Inferior parietal cortex (tissue), 1 donor: ENCODE measurements at regions not wholly inside any gene's neighbourhood (a gene's known extent, or its start where the extent isn't known, plus 50 kb on each side); places are given as distances from the start of the nearest gene placed in this dataset.
A peak's percentile ranks its signal among the peaks of the same experiment; 100 is the strongest.
"Not testable (repeated sequence)": the region's sequence is repeated elsewhere in the genome, so short reads cannot be mapped to it uniquely, and the experiment has no call there.

Experiments used
- DNase-seq: peaks from one replicate; pipeline ENCODE4 v3.0.0-alpha.2; 2016; ENCODE audit errors: extremely low spot score

GRCh38 chr2:175353275-175353674 is 171.8 kb upstream of the ATP5MC3 start:
- DNase-seq, result no peak

GRCh38 chr2:175351512-175351911 is 170.0 kb upstream of the ATP5MC3 start:
- DNase-seq, result no peak

DNA sequence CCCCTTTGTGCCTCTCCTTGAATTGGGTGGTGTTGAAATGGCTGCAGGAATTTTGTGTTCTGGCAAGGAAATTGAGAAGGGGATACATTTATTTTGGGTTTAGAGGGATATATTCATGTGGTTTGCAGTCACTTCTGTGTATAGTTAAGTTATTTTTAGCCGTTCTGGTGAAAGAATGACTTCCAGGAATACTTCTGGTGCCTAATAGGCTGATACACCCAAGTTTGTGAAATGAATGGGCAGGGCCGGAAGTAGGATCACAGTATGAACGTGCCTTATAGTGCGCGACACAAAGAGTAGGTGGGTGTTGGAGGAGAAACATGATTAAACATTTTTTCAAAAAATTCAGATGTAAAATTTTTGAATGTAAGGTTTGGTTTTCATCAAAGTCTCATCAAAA is 168.6 kb upstream of the ATP5MC3 start:
- DNase-seq, result no peak

- no peak for DNase-seq
These were observed 160.6 kb upstream of the ATP5MC3 start for GRCh38 chr2:175342085-175342484.

GRCh38 chr2:175330195-175330594 is 148.7 kb upstream of the ATP5MC3 start:
- no peak for DNase-seq

GRCh38 chr2:175326801-175327200 is 145.3 kb upstream of the ATP5MC3 start:
- DNase-seq, result no peak

DNA sequence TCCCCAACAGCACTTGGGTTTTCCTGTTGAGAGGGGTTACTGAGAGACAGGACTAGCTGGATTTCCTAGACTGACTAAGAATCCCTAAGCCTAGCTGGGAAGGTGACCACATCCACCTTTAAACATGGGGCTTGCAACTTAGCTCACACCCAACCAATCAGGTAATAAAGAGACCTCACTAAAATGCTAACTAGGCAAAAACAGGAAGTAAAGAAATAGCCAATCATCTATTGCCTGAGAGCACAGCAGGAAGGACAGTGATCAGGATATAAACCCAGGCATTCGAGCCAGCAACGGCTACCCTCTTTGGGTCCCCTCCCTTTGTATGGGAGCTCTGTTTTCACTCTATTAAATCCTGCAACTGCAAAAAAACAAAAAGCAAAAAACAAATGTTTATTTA is 144.7 kb upstream of the ATP5MC3 start:
- DNase-seq, result not testable (repeated sequence)

GRCh38 chr2:175323162-175323561 is 141.7 kb upstream of the ATP5MC3 start:
- DNase-seq, result no peak

DNA sequence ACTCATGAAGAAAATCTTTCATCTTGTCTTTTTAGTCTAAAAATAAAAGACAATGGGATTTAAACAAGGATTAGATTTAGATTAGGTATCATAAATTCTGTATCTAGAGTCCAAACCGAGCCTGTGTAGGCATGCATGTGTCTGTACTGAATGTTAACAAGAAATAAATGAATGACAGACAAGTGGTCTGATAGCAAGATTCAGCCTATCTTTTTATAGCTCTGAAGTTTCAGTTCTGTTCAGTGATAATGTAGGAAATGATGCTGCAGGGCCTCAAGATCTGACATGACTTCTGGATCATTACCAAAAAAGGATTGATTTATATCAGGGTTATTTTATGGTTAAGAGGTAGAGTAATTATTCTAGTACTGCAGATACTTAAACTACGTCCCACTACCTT is 137.0 kb upstream of the ATP5MC3 start:
- no peak for DNase-seq

DNA sequence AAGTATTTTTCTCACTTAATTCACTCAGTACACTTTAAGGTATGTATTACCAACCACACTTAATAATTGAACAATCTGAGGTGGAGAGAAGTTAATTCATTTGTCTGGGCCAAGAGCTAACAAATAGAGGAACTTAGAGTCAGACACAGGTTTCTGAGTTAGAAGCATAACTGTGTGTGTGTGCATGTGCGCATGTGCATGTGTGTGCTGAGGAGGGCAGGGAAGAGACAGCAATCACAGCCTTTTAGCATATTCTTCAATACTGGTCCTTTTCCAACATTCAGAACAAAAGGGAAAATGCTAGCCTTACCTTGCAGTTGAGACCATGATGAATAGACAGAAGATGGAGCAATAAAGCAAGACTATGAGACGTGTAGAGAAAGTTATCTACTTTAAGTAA is 136.2 kb upstream of the ATP5MC3 start:
- no peak for DNase-seq

DNA sequence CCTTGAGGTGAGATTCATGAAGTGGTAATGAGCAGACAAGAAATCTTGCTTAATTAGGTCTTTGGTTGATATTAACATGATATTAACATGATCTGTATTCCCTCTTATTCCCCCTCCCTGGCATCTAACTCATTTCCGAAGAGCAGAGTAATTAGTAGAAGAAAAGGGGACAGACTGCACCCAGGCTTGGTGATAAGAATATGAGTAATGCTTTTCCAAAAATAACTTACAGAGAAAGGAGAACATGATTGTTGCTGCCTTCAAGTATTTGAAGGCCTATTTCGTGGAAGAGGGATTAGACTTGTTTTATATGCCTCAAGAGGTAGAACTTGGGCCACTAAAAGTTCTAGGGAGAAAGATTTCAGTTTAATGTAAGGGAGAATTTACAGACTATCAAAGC is 130.6 kb upstream of the ATP5MC3 start:
- peak; percentile 3 for DNase-seq

DNA sequence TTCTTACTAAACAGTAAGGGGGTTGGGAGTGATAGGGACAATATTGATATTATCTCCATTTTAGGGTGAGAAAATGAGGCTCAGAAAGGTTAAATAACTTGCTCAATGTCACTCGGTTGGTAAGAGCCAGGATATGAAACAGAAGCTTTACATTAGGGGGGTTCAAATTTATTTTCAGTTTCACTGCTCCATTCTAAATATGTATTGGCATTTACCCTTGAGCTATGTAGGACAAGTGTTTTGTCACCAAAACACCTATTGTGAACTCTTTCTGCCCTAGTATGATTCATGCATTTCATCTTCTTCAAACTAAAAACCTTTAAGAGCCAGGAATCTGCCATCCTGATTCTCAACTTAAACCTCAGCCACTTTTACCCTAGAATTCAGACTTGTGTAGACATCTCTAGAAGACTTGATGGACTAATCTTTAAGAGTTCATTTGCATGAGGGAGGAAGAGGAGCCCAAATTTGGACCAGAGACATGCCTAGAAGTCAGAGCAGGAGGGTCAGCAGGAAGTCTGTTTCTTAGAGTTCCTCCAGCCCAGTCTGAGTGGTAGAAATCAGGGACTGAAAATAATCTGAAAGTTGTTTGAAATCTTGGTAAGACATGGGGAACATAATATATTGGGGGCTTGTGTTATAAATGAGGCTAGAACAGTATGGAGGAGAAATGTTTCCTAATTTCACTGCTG is 129.4 kb upstream of the ATP5MC3 start:
- DNase-seq, result no peak

GRCh38 chr2:175309799-175310198 is 128.3 kb upstream of the ATP5MC3 start:
- DNase-seq, result no peak

DNA sequence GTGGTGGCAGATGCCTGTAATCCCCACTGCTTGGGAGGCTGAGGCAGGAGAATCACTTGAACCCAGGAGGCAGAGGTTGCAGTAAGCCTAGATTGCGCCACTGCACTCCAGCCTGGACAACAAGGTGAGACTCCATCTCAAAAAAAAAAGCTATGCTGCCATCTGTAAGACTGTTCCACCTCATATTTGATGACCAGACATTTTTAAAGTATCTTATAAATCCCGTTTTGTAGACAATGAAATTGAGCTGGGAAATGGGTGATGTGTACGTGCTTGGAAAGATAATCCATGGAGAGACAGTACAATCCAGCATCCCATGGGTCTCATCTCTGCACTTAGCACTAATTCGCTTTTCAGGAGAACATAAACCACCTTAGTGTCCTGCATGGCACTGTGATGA is 126.5 kb upstream of the ATP5MC3 start:
- no peak for DNase-seq

DNA sequence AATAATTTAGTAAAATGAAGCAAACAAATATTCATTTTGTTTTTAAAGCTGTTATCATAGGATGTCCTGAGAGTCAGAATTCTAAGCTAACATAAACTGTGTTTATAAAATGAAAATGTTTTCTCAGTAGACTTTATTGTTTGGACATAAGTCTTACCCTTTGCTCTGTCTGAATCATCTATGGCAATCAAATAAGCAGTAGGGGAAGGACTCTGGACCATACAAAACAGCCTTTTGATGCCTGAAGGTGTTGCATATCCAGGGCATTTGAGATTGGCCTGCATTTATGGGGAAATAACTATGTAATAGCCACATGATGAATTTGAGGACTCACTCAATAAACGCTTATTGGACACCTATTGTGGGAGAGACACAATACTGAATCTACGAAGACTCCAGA is 123.0 kb upstream of the ATP5MC3 start:
- no peak for DNase-seq

DNA sequence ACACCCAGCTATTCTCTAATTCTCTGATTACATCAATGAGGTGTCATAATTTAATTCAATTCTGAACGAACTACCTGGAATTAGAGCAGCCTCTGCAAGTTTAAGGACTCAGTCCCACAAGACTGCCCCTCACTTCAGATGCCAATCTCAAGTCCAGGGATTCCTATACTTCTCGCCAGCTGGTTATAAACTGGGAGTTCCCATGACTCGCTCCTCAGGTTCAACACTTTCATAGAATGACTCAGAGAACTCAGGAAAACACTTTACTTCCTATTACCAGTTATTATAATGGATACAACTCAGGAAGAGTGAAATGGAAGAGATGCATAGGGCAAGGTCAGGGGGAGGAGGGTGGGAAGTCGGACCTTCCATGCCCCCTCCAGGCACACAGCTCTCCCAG is 112.3 kb upstream of the ATP5MC3 start:
- DNase-seq, result no peak

- no peak for DNase-seq
These were observed 111.7 kb upstream of the ATP5MC3 start for GRCh38 chr2:175293195-175293594.

GRCh38 chr2:175282886-175283285 is 101.4 kb upstream of the ATP5MC3 start:
- no peak for DNase-seq

GRCh38 chr2:175282300-175282699 is 100.8 kb upstream of the ATP5MC3 start:
- peak; percentile 8 for DNase-seq

- no peak for DNase-seq
These were observed 96.3 kb upstream of the ATP5MC3 start for GRCh38 chr2:175277772-175278171.

DNA sequence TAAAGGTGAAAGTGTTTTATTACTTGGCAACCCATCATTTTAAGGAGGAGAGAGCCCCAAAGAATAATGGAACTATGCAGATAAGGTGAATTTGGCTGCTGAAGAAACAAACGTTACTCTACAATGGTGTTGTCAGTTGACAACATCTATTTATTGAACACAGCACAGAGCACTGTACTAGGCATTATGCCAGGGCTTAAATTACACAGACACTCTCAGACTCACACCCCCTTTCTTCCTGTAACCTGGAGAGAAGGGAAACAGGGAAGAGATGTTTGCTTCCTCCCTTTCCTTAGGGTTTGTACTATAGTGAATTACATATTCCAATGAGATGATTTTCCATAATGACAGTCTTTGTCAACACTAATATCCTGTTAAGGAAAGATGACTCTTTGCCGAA is 94.0 kb upstream of the ATP5MC3 start:
- no peak for DNase-seq

DNA sequence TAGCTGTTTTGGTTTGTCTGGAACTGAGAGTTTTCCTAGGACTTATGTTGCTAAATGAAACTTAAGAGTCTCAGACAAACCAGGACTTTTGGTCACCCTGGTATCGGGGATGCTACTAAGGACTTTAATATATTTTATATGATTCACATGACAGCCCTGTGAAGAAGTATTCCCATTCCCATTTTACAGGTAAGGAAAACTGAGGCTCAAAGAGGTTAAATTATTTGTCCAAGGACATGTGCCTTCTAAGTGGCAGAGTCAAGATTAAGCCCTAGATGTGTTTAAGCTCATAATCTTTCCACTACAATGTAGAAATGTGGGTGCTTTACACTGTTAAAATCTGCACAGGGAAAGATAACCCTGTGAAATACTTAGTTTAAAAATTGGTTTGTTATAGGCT is 77.7 kb upstream of the ATP5MC3 start:
- DNase-seq, result no peak

DNA sequence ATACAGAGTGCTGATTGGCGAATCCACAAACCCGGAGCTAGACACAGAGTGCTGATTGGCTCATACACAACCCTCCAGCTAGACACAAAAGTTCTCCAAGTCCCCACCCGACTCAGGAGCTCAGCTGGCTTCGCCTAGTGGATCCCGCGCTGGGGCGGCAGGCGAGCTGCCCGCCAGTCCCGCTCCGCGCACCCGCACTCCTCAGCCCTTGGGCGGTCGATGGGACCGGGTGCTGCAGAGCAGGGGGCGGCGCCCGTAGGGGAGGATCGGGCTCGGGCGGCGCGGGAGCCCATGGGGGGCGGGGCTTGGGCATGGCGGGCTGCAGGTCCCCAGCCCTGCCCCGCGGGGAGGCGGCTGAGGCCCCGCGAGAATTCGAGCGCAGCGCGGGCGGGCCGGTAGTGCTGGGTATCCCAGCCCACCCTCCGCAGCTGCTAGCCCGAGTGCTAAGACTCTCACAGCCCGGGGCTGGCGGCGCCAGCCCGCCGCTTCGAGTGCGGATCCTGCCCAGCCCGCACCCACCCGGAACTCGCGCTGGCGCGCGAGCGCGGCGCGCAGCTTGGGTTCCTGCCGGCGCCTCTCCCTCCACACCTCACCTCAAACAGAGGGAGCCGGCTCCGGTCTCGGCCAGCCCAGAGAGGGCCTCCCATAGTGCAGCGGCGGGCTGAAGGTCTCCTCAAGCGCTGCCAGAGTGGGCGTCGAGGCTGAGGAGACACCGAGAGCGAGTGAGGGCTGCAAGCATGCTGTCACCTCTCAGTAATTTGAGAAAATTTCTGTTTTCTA is 75.5 kb upstream of the ATP5MC3 start:
- no peak for DNase-seq
